HEK293 (cell line): ENCODE measurements at regions not wholly inside any gene's neighbourhood (a gene's known extent, or its start where the extent isn't known, plus 50 kb on each side); places are given as distances from the start of the nearest gene placed in this dataset.

ENCODE experiments used
- KLF10 ChIP-seq: fragments of 450-650 bp; IDR thresholded peaks from 2 replicates; pipeline ENCODE4 v1.5.1; 2018; ENCODE audit warnings: missing biosample characterization, mild to moderate bottlenecking, missing genetic modification characterization
- MYNN ChIP-seq: fragments of 450-650 bp; formaldehyde crosslinking; IDR thresholded peaks from 2 replicates; pipeline ENCODE4 v1.5.1; 2016; ENCODE audit warnings: missing biosample characterization, missing genetic modification characterization, borderline replicate concordance
- MZF1 ChIP-seq: fragments of 450-650 bp; formaldehyde crosslinking; IDR thresholded peaks from 2 replicates; pipeline ENCODE4 v1.5.1; 2017; ENCODE audit warnings: missing biosample characterization, missing genetic modification characterization, borderline replicate concordance
- ZNF24 ChIP-seq: fragments of 450-650 bp; formaldehyde crosslinking; IDR thresholded peaks from 2 replicates; pipeline ENCODE4 v1.5.1; 2016; ENCODE audit warnings: missing biosample characterization, missing genetic modification characterization
- ZNF366 ChIP-seq: fragments of 450-650 bp; formaldehyde crosslinking; conservative IDR thresholded peaks from 2 replicates; pipeline ENCODE4 v1.5.1; 2016; ENCODE audit warnings: missing biosample characterization, missing genetic modification characterization
- ZNF621 ChIP-seq: fragments of 450-650 bp; formaldehyde crosslinking; IDR thresholded peaks from 2 replicates; pipeline ENCODE4 v1.5.1; 2017; ENCODE audit warnings: missing biosample characterization, missing genetic modification characterization
- ZNF658 ChIP-seq: fragments of 450-650 bp; formaldehyde crosslinking; IDR thresholded peaks from 2 replicates; pipeline ENCODE4; 2016; ENCODE audit warnings: missing biosample characterization, missing genetic modification characterization
- ZNF830 ChIP-seq: fragments of 450-650 bp; IDR thresholded peaks from 2 replicates; pipeline ENCODE4 v1.5.0; 2018; ENCODE audit warnings: missing biosample characterization, missing genetic modification characterization, low read depth, mild to moderate bottlenecking, moderate library complexity
- TF ChIP-seq, protein P1 (sequence below): fragments of 450-650 bp; formaldehyde crosslinking; IDR thresholded peaks from 2 replicates; pipeline ENCODE4 v1.5.1; 2016; ENCODE audit warnings: missing biosample characterization, missing genetic modification characterization

DNA sequence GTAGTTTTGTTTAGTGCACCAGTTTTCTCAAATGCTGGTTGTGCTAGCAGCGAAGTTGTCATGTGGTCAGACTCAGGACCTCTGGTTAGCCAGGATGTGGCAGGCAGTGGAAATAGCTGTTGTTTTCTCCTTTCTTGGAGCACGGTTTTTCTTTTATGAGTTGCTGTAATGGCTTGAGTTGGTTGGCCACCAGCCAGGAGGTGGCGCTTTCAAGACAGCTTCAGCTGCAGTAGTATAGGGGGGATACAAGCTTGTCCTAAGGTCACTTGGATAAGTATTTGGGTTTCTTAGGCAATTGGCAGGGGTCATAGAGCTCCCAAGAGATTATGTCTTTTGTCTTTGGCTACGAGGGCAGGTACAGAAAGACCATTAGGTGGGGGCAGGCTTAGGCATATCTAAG is 274.2 kb upstream of the TARS1 start:
- TF ChIP-seq MYNN (tag by site-specific recombination) (no peak), ZNF366 (tag by site-specific recombination) (no peak), ZNF24 (tag by site-specific recombination) (no peak), MZF1 (no peak), KLF10 (tag by site-specific recombination) (no peak), ZNF658 (no peak), ZNF621 (tag by site-specific recombination) (no peak), ZNF830 (no peak)
- TF ChIP-seq, protein P1, sequence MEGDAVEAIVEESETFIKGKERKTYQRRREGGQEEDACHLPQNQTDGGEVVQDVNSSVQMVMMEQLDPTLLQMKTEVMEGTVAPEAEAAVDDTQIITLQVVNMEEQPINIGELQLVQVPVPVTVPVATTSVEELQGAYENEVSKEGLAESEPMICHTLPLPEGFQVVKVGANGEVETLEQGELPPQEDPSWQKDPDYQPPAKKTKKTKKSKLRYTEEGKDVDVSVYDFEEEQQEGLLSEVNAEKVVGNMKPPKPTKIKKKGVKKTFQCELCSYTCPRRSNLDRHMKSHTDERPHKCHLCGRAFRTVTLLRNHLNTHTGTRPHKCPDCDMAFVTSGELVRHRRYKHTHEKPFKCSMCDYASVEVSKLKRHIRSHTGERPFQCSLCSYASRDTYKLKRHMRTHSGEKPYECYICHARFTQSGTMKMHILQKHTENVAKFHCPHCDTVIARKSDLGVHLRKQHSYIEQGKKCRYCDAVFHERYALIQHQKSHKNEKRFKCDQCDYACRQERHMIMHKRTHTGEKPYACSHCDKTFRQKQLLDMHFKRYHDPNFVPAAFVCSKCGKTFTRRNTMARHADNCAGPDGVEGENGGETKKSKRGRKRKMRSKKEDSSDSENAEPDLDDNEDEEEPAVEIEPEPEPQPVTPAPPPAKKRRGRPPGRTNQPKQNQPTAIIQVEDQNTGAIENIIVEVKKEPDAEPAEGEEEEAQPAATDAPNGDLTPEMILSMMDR (tag by site-specific recombination): no peak
